Upper lobe of left lung (tissue), 4 donors: ENCODE measurements at regions not wholly inside any gene's neighbourhood (a gene's known extent, or its start where the extent isn't known, plus 50 kb on each side); places are given as distances from the start of the nearest gene placed in this dataset.

Experiments used
- EP300 ChIP-seq, 4 donors: sonication (generic); formaldehyde crosslinking; IDR thresholded peaks; one replicate each; pipeline ENCODE4 v1.5.1; 2017; ENCODE audit warnings: antibody characterized with exemption in 4 of 4, control low read depth in 2 of 4
- POLR2A ChIP-seq, 4 donors: fragments of 450-650 bp; IDR thresholded peaks; one replicate each; pipeline ENCODE4 v1.5.1; 2016 to 2017; ENCODE audit warnings: antibody characterized with exemption in 4 of 4, mild to moderate bottlenecking in 2 of 4
- POLR2AphosphoS5 ChIP-seq, 2 donors: sonication (generic); formaldehyde crosslinking; IDR thresholded peaks; one replicate each; pipeline ENCODE4 v1.5.1; 2017; ENCODE audit warnings: antibody characterized with exemption in 2 of 2
- TF ChIP-seq, protein P1 (sequence below), 6 experiments: fragments of 450-650 bp in 4 of 6; fragments of 200-600 bp in 2 of 6; sonication (generic) in 2 of 6; IDR thresholded peaks; one replicate each; pipeline ENCODE4 v1.5.1; 2016 to 2019; ENCODE audit warnings: antibody characterized with exemption in 6 of 6

DNA sequence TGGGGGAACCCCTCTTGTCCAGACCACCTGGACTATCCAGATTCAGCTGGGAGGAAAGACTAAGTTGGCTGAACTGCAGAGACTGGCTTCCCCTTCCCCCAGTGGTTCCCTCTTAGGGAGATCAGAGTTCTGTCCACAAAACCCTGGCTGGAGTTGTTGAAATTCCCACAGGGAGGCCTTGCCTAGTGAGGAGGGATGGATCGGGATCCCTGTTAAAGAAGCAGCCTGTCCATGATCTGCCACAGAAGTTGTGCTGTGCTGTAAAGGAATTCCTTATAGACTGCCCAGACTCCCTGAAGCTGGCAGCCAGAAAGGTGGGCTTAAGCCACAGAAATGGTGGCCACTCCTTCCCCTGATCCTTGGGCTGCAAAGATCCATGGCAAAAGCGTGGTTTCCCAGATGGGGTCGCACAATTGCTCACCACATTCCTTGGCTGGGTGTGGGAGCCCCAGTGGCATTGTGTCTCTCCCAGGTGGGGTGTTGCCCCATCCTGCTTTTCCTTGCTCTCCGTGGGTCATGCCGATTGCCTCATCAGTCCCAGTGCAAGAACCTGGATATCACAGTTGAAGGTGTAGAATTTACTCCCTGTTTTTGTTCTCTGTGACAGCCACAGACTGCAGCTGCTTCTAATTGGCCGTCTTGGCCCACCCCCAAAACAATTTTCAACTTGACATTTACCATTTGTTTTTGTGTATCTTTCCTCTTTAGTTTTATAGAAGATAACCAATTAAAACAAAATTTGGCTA, 342.4 kb downstream of the FGF10 start:
- TF ChIP-seq, protein P1, sequence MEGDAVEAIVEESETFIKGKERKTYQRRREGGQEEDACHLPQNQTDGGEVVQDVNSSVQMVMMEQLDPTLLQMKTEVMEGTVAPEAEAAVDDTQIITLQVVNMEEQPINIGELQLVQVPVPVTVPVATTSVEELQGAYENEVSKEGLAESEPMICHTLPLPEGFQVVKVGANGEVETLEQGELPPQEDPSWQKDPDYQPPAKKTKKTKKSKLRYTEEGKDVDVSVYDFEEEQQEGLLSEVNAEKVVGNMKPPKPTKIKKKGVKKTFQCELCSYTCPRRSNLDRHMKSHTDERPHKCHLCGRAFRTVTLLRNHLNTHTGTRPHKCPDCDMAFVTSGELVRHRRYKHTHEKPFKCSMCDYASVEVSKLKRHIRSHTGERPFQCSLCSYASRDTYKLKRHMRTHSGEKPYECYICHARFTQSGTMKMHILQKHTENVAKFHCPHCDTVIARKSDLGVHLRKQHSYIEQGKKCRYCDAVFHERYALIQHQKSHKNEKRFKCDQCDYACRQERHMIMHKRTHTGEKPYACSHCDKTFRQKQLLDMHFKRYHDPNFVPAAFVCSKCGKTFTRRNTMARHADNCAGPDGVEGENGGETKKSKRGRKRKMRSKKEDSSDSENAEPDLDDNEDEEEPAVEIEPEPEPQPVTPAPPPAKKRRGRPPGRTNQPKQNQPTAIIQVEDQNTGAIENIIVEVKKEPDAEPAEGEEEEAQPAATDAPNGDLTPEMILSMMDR (IDR thresholded peaks at IDR 0.05): no peak
- TF ChIP-seq POLR2A (IDR thresholded peaks at IDR 0.05) (no peak), POLR2AphosphoS5 (IDR thresholded peaks at IDR 0.05) (no peak), EP300 (IDR thresholded peaks at IDR 0.05) (no peak)
